Stomach (tissue), 4 donors: ENCODE measurements at regions not wholly inside any gene's neighbourhood (a gene's known extent, or its start where the extent isn't known, plus 50 kb on each side); places are given as distances from the start of the nearest gene placed in this dataset.

ENCODE experiments used
- EP300 ChIP-seq: sonication (generic); formaldehyde crosslinking; IDR thresholded peaks from one replicate; pipeline ENCODE4 v1.6.1; 2017; ENCODE audit warnings: antibody characterized with exemption
- POLR2AphosphoS5 ChIP-seq, 3 donors: sonication (generic); formaldehyde crosslinking; IDR thresholded peaks; one replicate each; pipeline ENCODE4 v1.6.1; 2016; ENCODE audit warnings: antibody characterized with exemption in 3 of 3
- TF ChIP-seq, protein P1 (sequence below), 7 experiments: fragments of 450-650 bp in 4 of 7; fragments of 200-600 bp in 3 of 7; sonication (generic) in 3 of 7; IDR thresholded peaks; one replicate each; pipeline ENCODE4 v1.5.1; 2016 to 2019; ENCODE audit warnings: antibody characterized with exemption in 7 of 7, control low read depth in 2 of 7, mild to moderate bottlenecking in 1 of 7

DNA sequence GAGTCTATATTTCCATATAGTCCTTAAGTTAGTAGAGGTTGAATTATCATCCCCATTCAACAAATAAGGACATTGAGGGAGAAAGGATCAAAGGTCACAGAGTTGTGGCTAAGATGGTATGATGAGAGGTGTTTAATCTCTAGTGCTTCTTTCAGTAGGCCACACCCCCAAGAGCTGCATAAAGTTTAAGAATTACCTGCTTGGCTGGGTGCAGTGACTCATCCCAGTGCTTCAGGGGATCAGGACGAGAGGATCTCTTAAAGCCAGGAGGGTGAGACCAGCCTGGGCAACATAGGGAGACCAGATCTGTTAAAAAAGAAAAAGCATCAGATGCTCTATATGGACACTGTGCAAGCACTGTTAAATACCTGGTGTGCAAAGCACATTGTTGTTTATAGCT is 560.0 kb upstream of the KLHL1 start:
- TF ChIP-seq, protein P1, sequence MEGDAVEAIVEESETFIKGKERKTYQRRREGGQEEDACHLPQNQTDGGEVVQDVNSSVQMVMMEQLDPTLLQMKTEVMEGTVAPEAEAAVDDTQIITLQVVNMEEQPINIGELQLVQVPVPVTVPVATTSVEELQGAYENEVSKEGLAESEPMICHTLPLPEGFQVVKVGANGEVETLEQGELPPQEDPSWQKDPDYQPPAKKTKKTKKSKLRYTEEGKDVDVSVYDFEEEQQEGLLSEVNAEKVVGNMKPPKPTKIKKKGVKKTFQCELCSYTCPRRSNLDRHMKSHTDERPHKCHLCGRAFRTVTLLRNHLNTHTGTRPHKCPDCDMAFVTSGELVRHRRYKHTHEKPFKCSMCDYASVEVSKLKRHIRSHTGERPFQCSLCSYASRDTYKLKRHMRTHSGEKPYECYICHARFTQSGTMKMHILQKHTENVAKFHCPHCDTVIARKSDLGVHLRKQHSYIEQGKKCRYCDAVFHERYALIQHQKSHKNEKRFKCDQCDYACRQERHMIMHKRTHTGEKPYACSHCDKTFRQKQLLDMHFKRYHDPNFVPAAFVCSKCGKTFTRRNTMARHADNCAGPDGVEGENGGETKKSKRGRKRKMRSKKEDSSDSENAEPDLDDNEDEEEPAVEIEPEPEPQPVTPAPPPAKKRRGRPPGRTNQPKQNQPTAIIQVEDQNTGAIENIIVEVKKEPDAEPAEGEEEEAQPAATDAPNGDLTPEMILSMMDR (IDR thresholded peaks at IDR 0.05), result no peak
- TF ChIP-seq EP300 (no peak), POLR2AphosphoS5 (IDR thresholded peaks at IDR 0.05) (no peak)
